GM12878 (cell line): ENCODE measurements at regions not wholly inside any gene's neighbourhood (a gene's known extent, or its start where the extent isn't known, plus 50 kb on each side); places are given as distances from the start of the nearest gene placed in this dataset.

Source experiments
- EP300 ChIP-seq, 2 experiments: fragments of 150-350 bp in 1 of 2; IDR thresholded peaks; 2 replicates each; pipeline ENCODE4 v1.6.1; 2011 to 2012; ENCODE audit warnings: low read depth in 2 of 2, low read length in 2 of 2, borderline replicate concordance in 1 of 2, improper control_type of control experiment in 1 of 2, inconsistent platforms in 1 of 2; ENCODE audit not compliant: control insufficient read depth in 1 of 2
- FOXK2 ChIP-seq: fragments of 450-650 bp; IDR thresholded peaks from 2 replicates; pipeline ENCODE4 v1.6.1; 2017; ENCODE audit warnings: mild to moderate bottlenecking, moderate library complexity
- JUND ChIP-seq: IDR thresholded peaks from 2 replicates; pipeline ENCODE4 v1.6.1; 2012; ENCODE audit warnings: low read depth, mild to moderate bottlenecking, low read length, improper control_type of control experiment, moderate library complexity
- MYB ChIP-seq: fragments of 150-350 bp; IDR thresholded peaks from 2 replicates; pipeline ENCODE4 v1.6.1; 2014; ENCODE audit warnings: mild to moderate bottlenecking, low read depth, low read length, borderline replicate concordance
- NRF1 ChIP-seq: conservative IDR thresholded peaks from 2 replicates; pipeline ENCODE4 v1.6.1; 2011; ENCODE audit warnings: mild to moderate bottlenecking, low read depth, low read length, improper control_type of control experiment
- POLR2AphosphoS5 ChIP-seq: IDR thresholded peaks from 2 replicates; pipeline ENCODE4 v1.6.1; 2011; ENCODE audit warnings: mild to moderate bottlenecking, low read length, inconsistent platforms
- TARDBP ChIP-seq: IDR thresholded peaks from 2 replicates; pipeline ENCODE4 v1.6.1; 2016; ENCODE audit warnings: borderline replicate concordance
- TCF12 ChIP-seq: IDR thresholded peaks from 2 replicates; pipeline ENCODE4 v1.6.1; 2011; ENCODE audit warnings: low read depth, mild to moderate bottlenecking, low read length
- TCF3 ChIP-seq: IDR thresholded peaks from 2 replicates; pipeline ENCODE4 v1.6.1; 2012; ENCODE audit warnings: low read depth, mild to moderate bottlenecking, low read length, borderline replicate concordance; ENCODE audit not compliant: insufficient read depth
- TCF7 ChIP-seq: IDR thresholded peaks from 2 replicates; pipeline ENCODE4 v1.6.1; 2014; ENCODE audit warnings: antibody characterized with exemption, borderline replicate concordance
- TF ChIP-seq, protein P1 (sequence below), 3 experiments: IDR thresholded peaks in 2 of 3; conservative IDR thresholded peaks in 1 of 3; 2 replicates each; pipeline ENCODE4 v1.5.1; 2011; ENCODE audit warnings: low read depth in 3 of 3, low read length in 3 of 3, mild to moderate bottlenecking in 3 of 3, control low read depth in 2 of 3, moderate library complexity in 2 of 3, inconsistent platforms in 1 of 3, mixed read lengths in 1 of 3; ENCODE audit not compliant: control insufficient read depth in 2 of 3, insufficient read depth in 1 of 3; ENCODE audit errors: extremely low read depth in 1 of 3
- TF ChIP-seq, protein P2 (sequence below): IDR thresholded peaks from 2 replicates; pipeline ENCODE4 v1.6.1; 2012; ENCODE audit warnings: low read depth, low read length, improper control_type of control experiment

DNA sequence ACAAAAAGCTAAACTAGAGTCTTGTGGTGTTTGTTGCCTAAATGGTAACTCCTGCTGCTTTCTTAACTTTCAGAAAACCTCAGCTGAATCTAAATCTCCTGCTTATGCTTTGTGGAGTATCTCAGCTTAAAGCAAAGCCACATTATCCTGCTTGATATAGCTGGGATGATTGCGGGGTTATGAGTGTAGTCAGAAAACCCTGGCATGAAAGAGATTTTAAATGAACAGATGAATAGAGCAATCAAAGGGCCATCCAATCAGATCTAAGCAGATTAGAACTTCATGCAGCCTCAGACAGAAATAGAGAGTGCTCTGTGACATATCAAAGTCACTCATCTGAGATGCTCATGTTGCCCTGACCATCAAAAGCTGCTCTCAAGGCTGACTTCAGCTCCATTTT, 305.5 kb downstream of the DMRT2 start:
- no peak for TF ChIP-seq POLR2AphosphoS5
- TF ChIP-seq, protein P1, sequence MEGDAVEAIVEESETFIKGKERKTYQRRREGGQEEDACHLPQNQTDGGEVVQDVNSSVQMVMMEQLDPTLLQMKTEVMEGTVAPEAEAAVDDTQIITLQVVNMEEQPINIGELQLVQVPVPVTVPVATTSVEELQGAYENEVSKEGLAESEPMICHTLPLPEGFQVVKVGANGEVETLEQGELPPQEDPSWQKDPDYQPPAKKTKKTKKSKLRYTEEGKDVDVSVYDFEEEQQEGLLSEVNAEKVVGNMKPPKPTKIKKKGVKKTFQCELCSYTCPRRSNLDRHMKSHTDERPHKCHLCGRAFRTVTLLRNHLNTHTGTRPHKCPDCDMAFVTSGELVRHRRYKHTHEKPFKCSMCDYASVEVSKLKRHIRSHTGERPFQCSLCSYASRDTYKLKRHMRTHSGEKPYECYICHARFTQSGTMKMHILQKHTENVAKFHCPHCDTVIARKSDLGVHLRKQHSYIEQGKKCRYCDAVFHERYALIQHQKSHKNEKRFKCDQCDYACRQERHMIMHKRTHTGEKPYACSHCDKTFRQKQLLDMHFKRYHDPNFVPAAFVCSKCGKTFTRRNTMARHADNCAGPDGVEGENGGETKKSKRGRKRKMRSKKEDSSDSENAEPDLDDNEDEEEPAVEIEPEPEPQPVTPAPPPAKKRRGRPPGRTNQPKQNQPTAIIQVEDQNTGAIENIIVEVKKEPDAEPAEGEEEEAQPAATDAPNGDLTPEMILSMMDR (IDR thresholded peaks at IDR 0.05 in 2 of 3, conservative IDR thresholded peaks at IDR 0.05 in 1 of 3; ENCODE audit: control insufficient read depth in 2 of 3, extremely low read depth in 1 of 3, insufficient read depth in 1 of 3, low read depth in 3 of 3, low read length in 3 of 3): no peak
- no peak for TF ChIP-seq JUND
- TF ChIP-seq TCF12: no peak
- TF ChIP-seq, protein P2, sequence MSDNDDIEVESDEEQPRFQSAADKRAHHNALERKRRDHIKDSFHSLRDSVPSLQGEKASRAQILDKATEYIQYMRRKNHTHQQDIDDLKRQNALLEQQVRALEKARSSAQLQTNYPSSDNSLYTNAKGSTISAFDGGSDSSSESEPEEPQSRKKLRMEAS: no peak
- TF ChIP-seq TCF7: no peak
- no peak for TF ChIP-seq MYB
- TF ChIP-seq EP300 (IDR thresholded peaks at IDR 0.05; ENCODE audit: borderline replicate concordance in 1 of 2, control insufficient read depth in 1 of 2, low read depth in 2 of 2, low read length in 2 of 2): no peak
- no peak for TF ChIP-seq TARDBP
- TF ChIP-seq NRF1: no peak
- no peak for TF ChIP-seq TCF3
- TF ChIP-seq FOXK2: no peak
